WERI-Rb-1 (cell line): ENCODE measurements at regions not wholly inside any gene's neighbourhood (a gene's known extent, or its start where the extent isn't known, plus 50 kb on each side); places are given as distances from the start of the nearest gene placed in this dataset.

Experiments
- DNase-seq: peaks from one replicate; pipeline ENCODE4 v3.0.0-alpha.2; 2020
- H3K27ac ChIP-seq: fragments of 250-450 bp; sonication (Bioruptor Pico); 2 replicates; pipeline ENCODE4 v1.5.1; 2020; ENCODE audit warnings: mild to moderate bottlenecking, moderate library complexity
- H3K27me3 ChIP-seq: fragments of 250-450 bp; sonication (Bioruptor Pico); 2 replicates; pipeline ENCODE4 v1.5.1; 2021; ENCODE audit warnings: mild to moderate bottlenecking, low read depth, moderate library complexity; ENCODE audit not compliant: insufficient read depth, severe bottlenecking
- H3K36me3 ChIP-seq: fragments of 250-450 bp; sonication (Bioruptor Pico); 2 replicates; pipeline ENCODE4 v1.5.1; 2020; ENCODE audit warnings: mild to moderate bottlenecking, moderate library complexity
- H3K4me3 ChIP-seq: 2 replicates; pipeline ENCODE4 v1.5.1; 2011; ENCODE audit warnings: low read depth, mild to moderate bottlenecking, control low read depth, low read length
- H3K9me3 ChIP-seq: fragments of 250-450 bp; sonication (Bioruptor Pico); 2 replicates; pipeline ENCODE4 v1.5.1; 2021; ENCODE audit warnings: mild to moderate bottlenecking, moderate library complexity; ENCODE audit not compliant: severe bottlenecking
- TF ChIP-seq, protein P1 (sequence below): IDR thresholded peaks from 2 replicates; pipeline ENCODE4 v1.5.1; 2011; ENCODE audit warnings: low read depth, mild to moderate bottlenecking, control low read depth, inconsistent platforms, low read length

DNA sequence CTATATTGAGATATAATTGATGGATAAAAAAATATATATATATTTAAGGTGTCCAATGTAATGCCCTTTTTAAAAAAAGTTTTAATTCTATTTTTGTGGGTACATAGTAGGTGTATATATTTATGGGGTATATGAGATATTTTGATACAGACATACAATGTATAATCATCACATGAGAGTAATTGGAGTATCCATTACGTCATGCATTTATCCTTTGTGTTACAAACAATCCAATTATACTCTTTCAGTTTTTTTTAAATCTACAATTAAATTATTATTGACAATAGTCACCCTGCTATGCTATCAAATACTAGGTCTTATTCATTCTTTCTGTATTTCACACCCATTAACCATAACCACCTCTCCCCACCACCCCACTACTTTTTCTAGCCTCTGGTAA lies 66.3 kb upstream of the DIPK2B start:
- no peaks in the 10 kb centered on the region for H3K36me3 ChIP-seq
- no peak overlapping the region for H3K4me3 ChIP-seq
- peaks cover 4% of the 10 kb centered on the region for H3K27me3 ChIP-seq
- TF ChIP-seq, protein P1, sequence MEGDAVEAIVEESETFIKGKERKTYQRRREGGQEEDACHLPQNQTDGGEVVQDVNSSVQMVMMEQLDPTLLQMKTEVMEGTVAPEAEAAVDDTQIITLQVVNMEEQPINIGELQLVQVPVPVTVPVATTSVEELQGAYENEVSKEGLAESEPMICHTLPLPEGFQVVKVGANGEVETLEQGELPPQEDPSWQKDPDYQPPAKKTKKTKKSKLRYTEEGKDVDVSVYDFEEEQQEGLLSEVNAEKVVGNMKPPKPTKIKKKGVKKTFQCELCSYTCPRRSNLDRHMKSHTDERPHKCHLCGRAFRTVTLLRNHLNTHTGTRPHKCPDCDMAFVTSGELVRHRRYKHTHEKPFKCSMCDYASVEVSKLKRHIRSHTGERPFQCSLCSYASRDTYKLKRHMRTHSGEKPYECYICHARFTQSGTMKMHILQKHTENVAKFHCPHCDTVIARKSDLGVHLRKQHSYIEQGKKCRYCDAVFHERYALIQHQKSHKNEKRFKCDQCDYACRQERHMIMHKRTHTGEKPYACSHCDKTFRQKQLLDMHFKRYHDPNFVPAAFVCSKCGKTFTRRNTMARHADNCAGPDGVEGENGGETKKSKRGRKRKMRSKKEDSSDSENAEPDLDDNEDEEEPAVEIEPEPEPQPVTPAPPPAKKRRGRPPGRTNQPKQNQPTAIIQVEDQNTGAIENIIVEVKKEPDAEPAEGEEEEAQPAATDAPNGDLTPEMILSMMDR = no peak
- no peaks in the 10 kb centered on the region for H3K9me3 ChIP-seq
- H3K27ac ChIP-seq = no peak overlapping the region
- no peak for DNase-seq

DNA sequence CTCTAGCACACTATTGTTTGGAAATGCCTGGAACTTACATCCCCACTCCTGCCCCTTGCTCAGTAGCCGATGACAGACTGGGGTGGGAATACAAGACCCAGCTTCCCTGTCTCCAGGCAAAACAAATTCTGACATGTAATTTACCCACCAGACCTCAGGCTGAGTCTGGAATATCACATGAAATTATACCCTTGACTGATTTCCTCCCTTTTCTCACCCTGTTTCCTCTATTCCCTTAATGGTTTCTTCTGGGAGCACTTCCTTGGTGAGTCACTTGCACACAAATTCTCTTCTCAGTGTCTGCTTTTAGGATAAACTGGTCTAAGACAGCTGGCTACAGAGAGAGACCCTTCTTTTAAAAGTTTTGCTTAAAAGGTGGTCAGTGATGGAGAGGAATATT lies 65.8 kb upstream of the DIPK2B start:
- no peak for DNase-seq
- Histone ChIP-seq H3K27me3 (peaks cover 4% of the 10 kb centered on the region), H3K36me3 (no peaks in the 10 kb centered on the region), H3K4me3 (no peak overlapping the region), H3K9me3 (no peaks in the 10 kb centered on the region), H3K27ac (no peak overlapping the region)
- TF ChIP-seq, protein P1 = no peak

DNA sequence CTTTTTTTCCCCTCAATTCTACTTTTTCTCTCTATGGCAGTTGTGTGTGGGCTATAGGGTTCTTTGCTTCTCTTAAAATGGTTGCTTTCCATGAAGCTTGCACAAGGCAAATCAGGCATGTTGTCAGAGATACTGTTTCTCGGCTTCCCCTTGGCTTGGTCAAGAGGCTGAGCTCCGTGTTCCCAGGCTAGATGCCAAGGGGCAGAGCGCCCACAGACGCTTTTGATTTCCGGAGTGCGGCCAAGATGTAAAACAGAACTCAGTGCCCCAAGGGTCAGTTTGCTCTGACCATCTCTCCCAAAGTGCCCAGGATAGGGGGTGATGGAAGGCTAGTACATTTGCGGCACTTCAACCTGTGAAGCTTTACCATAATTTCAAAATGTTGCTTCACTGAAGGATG lies 64.2 kb upstream of the DIPK2B start:
- DNase-seq = no peak
- Histone ChIP-seq H3K36me3 (no peaks in the 10 kb centered on the region), H3K27me3 (peaks cover 4% of the 10 kb centered on the region), H3K27ac (no peak overlapping the region), H3K4me3 (no peak overlapping the region), H3K9me3 (no peaks in the 10 kb centered on the region)
- TF ChIP-seq, protein P1 = no peak

DNA sequence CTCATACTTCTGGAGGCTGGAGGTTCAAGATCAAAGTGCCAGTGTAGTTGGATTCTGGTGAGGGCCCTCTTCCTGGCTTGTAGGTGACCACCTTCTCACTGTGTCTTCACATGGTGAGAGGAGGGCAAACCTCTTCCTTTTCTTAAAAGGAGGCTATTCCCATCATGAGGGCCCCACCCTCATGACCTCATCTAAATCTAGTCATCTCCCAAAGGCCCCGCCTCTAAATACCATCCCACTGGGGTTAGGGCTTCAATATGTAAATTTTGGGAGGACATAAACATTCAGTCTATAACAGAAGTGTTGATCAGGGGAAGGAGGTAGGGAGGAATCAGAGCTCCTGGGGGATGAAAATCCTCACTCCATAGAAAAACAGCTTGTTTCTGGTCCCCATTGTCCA lies 60.8 kb upstream of the DIPK2B start:
- Histone ChIP-seq H3K9me3 (no peaks in the 10 kb centered on the region), H3K36me3 (no peaks in the 10 kb centered on the region), H3K4me3 (no peak overlapping the region), H3K27ac (no peak overlapping the region), H3K27me3 (peaks cover 4% of the 10 kb centered on the region)
- TF ChIP-seq, protein P1 = no peak
- DNase-seq = no peak

DNA sequence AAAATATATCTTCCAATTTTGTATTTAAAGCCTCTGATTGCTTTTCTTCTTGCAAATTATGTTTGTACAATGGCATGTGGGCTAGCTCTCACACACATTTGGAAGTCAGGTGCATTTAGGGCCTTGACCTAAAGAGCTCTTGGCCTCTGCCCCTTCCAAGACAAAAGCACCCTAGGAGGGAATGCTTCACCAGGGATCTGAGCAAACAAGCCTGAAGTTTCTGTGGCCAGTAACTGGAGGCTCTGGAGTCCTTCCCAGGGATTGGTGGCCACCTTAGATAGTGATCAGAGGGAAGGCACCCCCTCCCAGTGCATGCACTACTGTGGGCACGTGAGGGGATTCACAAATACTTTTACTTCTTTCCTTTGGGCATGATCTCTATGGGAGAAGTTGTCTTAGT lies 60.3 kb upstream of the DIPK2B start:
- no peak overlapping the region for H3K27ac ChIP-seq
- H3K27me3 ChIP-seq = peaks cover 4% of the 10 kb centered on the region
- TF ChIP-seq, protein P1 = no peak
- no peaks in the 10 kb centered on the region for H3K9me3 ChIP-seq
- H3K4me3 ChIP-seq = no peak overlapping the region
- no peaks in the 10 kb centered on the region for H3K36me3 ChIP-seq
- no peak for DNase-seq

DNA sequence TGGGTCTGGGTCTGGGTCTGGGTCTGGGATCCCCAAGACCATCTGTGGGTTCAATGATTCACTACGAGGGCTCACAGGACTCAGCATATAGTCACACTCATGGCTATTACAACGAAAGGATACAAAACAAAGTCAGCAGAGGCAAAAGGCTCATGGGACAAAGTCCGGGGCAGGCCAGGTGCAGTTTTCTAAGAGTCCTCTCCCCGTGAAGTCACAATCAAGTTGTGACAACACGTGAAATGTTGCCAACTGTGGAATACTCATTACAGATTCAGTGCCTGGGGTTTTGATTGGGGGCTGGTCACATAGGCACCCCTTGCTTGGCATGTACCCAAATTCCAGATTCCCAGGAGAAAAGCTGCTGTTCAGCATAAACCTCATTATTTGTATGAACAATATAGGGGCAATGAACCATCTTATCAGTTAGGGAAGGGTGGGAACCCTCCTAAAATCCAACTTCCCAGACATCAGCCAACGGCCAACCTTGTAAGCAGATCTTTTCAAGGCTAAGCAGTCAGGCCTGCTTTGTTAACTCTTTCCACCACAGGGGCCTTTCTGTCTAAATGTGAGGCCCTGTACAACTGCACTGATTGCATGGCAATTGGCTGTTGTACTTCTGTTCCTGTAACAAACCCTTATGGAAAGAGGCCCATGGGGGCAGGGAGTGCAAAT lies 58.2 kb upstream of the DIPK2B start:
- Histone ChIP-seq H3K27ac (no peak overlapping the region), H3K9me3 (no peaks in the 10 kb centered on the region), H3K36me3 (no peaks in the 10 kb centered on the region), H3K4me3 (no peak overlapping the region), H3K27me3 (no peaks in the 10 kb centered on the region)
- TF ChIP-seq, protein P1 = no peak
- DNase-seq = no peak
